HFF-Myc (cell line): ENCODE measurements at regions not wholly inside any gene's neighbourhood (a gene's known extent, or its start where the extent isn't known, plus 50 kb on each side); places are given as distances from the start of the nearest gene placed in this dataset.
"Not testable (repeated sequence)": the region's sequence is repeated elsewhere in the genome, so short reads cannot be mapped to it uniquely, and the experiment has no call there.

Experiments
- DNase-seq: peaks from one replicate; pipeline ENCODE4 v3.0.0-alpha.2; 2011; ENCODE audit warnings: low read depth; ENCODE audit errors: extremely low read depth
- H3K4me3 ChIP-seq: replicated peaks from 2 replicates; pipeline ENCODE4 v1.5.1; 2011; ENCODE audit warnings: low read depth, mild to moderate bottlenecking, control low read depth, low read length
- TF ChIP-seq, protein P1 (sequence below): IDR thresholded peaks from 2 replicates; pipeline ENCODE4 v1.5.1; 2012; ENCODE audit warnings: mild to moderate bottlenecking, low read depth, low read length, control low read depth; ENCODE audit errors: missing control alignments

DNA sequence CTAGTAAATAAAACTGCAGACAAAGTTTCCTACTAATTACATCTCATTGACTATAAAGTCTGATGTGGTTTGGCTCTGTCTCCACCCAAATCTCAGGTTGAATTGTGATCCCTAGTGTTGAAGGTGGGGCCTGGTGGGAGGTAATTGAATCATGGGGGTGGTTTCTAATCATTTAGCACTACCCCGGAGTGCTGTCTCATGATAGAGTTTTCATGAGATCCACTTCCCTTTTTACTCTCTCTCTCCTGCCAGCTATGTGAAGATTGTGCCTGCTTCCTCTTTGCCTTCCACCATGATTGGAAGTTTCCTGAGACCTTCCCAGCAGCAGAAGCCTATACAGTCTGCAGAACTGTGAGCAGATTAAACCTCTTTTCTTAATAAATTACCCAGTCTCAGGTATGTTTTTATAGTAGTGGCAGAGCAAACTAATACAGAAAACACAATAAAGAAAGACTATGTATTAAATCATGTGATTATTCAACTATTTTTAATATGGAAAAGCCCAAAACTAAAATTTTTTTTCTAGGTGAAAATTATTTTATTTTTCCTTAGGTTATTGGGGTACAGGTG is 232.1 kb downstream of the FZD1 start:
- TF ChIP-seq, protein P1, sequence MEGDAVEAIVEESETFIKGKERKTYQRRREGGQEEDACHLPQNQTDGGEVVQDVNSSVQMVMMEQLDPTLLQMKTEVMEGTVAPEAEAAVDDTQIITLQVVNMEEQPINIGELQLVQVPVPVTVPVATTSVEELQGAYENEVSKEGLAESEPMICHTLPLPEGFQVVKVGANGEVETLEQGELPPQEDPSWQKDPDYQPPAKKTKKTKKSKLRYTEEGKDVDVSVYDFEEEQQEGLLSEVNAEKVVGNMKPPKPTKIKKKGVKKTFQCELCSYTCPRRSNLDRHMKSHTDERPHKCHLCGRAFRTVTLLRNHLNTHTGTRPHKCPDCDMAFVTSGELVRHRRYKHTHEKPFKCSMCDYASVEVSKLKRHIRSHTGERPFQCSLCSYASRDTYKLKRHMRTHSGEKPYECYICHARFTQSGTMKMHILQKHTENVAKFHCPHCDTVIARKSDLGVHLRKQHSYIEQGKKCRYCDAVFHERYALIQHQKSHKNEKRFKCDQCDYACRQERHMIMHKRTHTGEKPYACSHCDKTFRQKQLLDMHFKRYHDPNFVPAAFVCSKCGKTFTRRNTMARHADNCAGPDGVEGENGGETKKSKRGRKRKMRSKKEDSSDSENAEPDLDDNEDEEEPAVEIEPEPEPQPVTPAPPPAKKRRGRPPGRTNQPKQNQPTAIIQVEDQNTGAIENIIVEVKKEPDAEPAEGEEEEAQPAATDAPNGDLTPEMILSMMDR: no peak
- no peak overlapping the region for H3K4me3 ChIP-seq
- no peak for DNase-seq

DNA sequence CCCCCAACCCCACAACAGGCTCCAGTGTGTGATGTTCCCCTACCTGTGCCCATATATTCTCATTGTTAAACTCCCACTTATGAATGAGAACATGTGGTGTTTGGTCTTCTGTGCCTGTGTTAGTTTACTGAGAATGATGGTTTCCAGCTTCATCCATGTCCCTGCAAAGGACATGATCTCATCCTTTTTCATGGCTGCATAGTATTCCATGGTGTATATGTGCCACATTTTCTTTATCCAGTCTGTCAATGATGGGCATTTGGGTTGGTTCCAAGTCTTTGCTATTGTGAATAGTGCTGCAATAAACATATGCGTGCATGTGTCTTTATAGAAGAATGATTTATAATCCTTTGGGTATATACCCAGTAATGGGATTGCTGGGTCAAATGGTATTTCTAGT is 233.0 kb downstream of the FZD1 start:
- H3K4me3 ChIP-seq, DNase-seq: not testable (repeated sequence)

DNA sequence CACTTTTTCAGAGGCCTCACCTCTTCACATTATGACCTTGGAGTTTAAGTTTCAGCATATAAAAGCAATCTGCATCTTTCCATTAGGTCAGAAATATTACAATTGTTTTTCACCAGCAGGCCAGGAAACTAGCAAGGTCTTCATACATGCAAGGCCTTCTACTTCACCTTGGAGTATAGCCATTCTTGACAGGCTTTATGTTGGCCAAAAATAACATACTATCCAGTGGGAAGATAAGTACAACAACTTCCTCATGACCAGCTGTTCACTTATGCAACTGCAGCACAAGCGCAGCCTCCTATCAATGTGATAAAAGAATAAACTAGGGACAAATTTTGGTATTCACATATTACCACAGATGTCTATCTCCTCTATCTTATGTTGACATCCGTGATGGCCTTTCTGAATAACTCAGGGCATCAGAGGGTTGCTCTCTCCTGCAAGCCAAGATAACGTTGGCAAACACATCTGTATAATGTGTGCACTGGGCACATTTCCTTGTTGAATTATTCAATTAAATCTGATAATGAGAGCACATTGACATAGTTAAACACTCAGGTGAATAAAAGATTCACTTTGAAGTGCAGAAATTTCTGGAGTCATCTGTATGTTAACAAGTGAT is 239.8 kb downstream of the FZD1 start:
- no peak for DNase-seq
- TF ChIP-seq, protein P1: no peak
- no peak overlapping the region for H3K4me3 ChIP-seq

DNA sequence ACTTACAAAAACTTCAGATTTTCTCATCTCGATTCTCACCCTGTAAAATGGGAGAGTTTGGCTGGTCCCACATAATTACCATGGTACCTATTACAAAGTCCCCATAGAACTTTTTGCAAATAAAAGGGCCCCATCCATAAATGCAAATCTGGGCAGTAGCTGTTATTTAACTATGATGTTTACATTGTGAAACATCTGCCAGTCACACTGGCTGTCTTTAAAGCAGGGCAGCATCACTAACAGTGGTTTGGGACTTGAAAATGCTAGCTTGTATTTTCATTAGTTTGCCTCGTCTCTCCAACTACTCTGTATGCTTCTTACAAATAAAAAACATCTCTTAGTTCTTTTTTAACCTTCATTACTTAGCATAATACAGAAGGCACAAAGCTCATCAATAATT is 240.7 kb downstream of the FZD1 start:
- TF ChIP-seq, protein P1: no peak
- DNase-seq: no peak
- no peak overlapping the region for H3K4me3 ChIP-seq

DNA sequence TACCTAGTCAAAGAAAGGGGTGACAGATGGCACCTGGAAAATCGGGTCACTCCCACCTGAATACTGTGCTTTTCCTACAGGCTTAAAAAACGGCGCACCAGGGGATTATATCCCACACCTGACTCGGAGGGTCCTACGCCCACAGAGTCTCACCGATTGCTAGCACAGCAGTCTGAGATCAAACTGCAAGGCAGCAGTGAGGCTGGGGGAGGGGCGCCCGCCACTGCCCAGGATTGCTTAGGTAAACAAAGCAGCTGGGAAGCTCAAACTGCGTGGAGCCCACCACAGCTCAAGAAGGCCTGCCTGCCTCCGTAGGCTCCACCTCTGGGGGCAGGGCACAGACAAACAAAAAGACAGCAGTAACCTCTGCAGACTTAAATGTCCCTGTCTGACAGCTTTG is 242.7 kb downstream of the FZD1 start:
- H3K4me3 ChIP-seq, DNase-seq: not testable (repeated sequence)

DNA sequence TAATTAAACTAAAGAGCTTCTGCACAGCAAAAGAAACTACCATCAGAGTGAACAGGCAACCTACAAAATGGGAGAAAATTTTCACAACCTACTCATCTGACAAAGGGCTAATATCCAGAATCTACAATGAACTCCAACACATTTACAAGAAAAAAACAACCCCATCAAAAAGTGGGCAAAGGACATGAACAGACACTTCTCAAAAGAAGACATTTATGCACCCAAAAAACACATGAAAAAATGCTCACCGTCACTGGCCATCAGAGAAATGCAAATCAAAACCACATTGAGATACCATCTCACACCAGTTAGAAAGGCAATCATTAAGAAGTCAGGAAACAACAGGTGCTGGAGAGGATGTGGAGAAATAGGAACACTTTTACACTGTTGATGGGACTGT is 247.6 kb downstream of the FZD1 start:
- not testable (repeated sequence) for DNase-seq, H3K4me3 ChIP-seq

DNA sequence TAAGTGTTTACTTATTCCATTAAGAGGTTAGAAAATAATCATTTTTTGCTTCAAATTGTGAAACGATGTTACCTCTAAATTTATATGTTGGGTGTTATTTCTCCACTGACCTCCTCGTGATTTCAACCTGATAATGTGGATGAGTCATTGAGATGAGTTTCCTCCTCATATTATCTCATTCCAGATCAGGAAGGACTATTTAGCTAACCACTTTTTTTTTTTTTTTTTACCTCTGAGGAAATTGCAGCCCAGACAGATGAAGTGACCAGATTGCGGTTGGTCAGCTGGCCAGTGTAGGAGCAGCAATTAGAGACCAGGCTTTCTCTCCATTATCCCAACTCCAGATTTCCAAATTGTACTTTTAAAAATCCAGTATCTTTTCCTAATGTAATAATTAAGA is 248.7 kb downstream of the FZD1 start:
- TF ChIP-seq, protein P1: no peak
- H3K4me3 ChIP-seq: no peak overlapping the region
- DNase-seq: no peak

DNA sequence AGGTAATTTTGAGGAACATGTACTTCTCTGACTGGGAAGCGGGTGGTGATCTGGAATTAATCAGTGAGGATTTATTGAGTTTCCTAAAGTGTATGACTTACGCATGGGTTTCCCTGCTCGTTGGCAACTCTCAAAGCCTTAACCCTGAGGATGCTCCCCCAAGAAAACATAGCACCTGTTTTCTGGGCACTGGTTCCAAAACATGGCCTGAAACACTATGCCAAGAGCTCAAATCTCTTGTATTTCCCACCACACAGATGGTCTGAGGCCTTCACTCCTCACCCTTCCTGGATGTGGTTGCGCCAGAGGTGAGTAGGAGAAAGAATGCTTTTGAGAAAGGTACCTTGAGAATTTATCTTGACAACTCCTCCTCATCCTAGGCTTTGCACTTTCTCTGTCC is 250.4 kb downstream of the FZD1 start:
- H3K4me3 ChIP-seq: no peak overlapping the region
- DNase-seq: no peak
- TF ChIP-seq, protein P1: no peak
